SU-DHL-6 (cell line): ENCODE measurements at regions not wholly inside any gene's neighbourhood (a gene's known extent, or its start where the extent isn't known, plus 50 kb on each side); places are given as distances from the start of the nearest gene placed in this dataset.

Source experiments
- H2AFZ ChIP-seq: fragments of 200-600 bp; sonication (generic); 2 replicates; pipeline ENCODE4 v1.6.1; 2014; ENCODE audit warnings: low read depth, mild to moderate bottlenecking, moderate library complexity, mixed read lengths, antibody characterized with exemption, low read length; ENCODE audit not compliant: severe bottlenecking
- H3F3A ChIP-seq: fragments of 200-600 bp; shearing (Covaris generic); 2 replicates; pipeline ENCODE4 v1.6.0; 2016; ENCODE audit warnings: antibody characterized with exemption, mild to moderate bottlenecking; ENCODE audit not compliant: insufficient read depth
- H3K27ac ChIP-seq: fragments of 200-600 bp; sonication (generic); 2 replicates; pipeline ENCODE4 v1.5.1; 2016; ENCODE audit warnings: low read depth, mild to moderate bottlenecking, low read length, moderate library complexity, mixed read lengths
- H3K27me3 ChIP-seq: fragments of 200-600 bp; sonication (generic), shearing (Covaris generic); 2 replicates; pipeline ENCODE4 v1.6.0; 2014; ENCODE audit warnings: mild to moderate bottlenecking, low read length
- H3K36me3 ChIP-seq: fragments of 200-600 bp; sonication (generic); 2 replicates; pipeline ENCODE4 v1.6.1; 2014; ENCODE audit warnings: mild to moderate bottlenecking, low read length, mixed read lengths
- H3K4me2 ChIP-seq: fragments of 300-600, 200-600 bp; shearing (Covaris generic), sonication (generic); 2 replicates; pipeline ENCODE4 v1.6.0; 2014; ENCODE audit warnings: low read length, low read depth, mild to moderate bottlenecking; ENCODE audit not compliant: poor library complexity, severe bottlenecking
- H3K4me3 ChIP-seq: fragments of 200-600 bp; sonication (generic); 2 replicates; pipeline ENCODE4 v1.5.1; 2014; ENCODE audit warnings: antibody characterized with exemption, low read length, mild to moderate bottlenecking, mixed read lengths; ENCODE audit not compliant: insufficient read depth, poor library complexity, severe bottlenecking
- H3K79me2 ChIP-seq: fragments of 200-600 bp; sonication (generic); 2 replicates; pipeline ENCODE4 v1.6.1; 2014; ENCODE audit warnings: mild to moderate bottlenecking, low read length, moderate library complexity; ENCODE audit not compliant: insufficient read depth
- H3K9ac ChIP-seq: fragments of 200-600 bp; sonication (generic); 2 replicates; pipeline ENCODE4 v1.7.0; 2014; ENCODE audit warnings: mild to moderate bottlenecking, low read length
- H3K9me2 ChIP-seq: fragments of 200-600 bp; sonication (generic); replicated peaks from 2 replicates; pipeline ENCODE4 v1.6.1; 2014; ENCODE audit warnings: low read length; ENCODE audit not compliant: insufficient read depth
- H3K9me3 ChIP-seq: fragments of 200-600 bp; sonication (generic); 2 replicates; pipeline ENCODE4 v1.6.1; 2014; ENCODE audit warnings: low read length, mixed read lengths; ENCODE audit not compliant: insufficient read depth
- H4K20me1 ChIP-seq: fragments of 200-600 bp; sonication (generic); 2 replicates; pipeline ENCODE4 v1.6.1; 2014; ENCODE audit warnings: low read depth, mild to moderate bottlenecking, antibody characterized with exemption, low read length, moderate library complexity, mixed read lengths
- EZH2phosphoT487 ChIP-seq: fragments of 200-600 bp; sonication (generic), shearing (Covaris generic); conservative IDR thresholded peaks from 2 replicates; pipeline ENCODE4 v1.6.1; 2018; ENCODE audit warnings: mild to moderate bottlenecking, antibody characterized with exemption, low read length, moderate library complexity, mixed read lengths
- TF ChIP-seq, protein P1 (sequence below): fragments of 200-600 bp; sonication (generic); IDR thresholded peaks from one replicate; pipeline ENCODE4 v1.5.1; 2017; ENCODE audit warnings: antibody characterized with exemption, mild to moderate bottlenecking, low read length, moderate library complexity; ENCODE audit not compliant: insufficient read depth, poor library complexity, severe bottlenecking

DNA sequence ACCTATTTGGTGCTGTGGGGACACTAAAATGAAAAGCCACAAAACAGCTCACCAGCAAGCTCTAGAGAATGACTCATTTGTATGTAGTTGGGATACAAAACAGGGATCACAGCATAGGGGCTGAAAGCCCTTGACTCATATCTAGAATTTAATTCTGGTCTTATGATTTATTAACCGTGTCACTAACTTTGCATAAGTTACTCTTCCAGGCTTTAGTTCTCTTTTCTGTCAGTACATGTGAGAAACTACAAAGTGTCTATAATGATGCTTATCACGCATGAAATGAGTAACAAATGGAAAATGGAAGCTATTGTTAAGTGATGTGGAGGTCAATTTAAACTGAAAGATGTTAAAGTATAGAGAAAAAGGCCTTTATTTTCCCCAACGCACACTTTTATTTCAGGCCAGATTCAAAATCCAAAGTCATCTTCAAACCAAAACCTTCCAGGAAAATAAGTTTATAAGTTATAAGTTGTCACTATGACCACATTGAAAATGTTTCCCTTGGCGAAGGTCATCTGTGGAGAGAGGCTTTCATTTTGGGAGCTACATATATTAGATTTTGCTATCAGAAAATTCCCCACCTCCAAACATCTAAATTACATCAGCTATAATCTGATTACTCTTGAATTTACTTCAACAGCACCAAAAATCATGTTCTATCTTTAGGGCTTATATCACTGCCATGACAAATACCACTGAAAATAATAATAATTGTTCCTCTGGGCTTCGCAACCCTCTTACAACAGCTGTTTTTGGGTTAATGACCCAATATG, 430.5 kb downstream of the MRPL39 start:
- Histone ChIP-seq H3K27ac (no peak overlapping the region; the same call in 1 of the 2 replicates), H3F3A (no peaks in the 10 kb centered on the region), H3K36me3 (no peaks in the 10 kb centered on the region), H3K4me3 (no peak overlapping the region), H3K9ac (no peak overlapping the region), H4K20me1 (no peaks in the 10 kb centered on the region), H3K9me2 (no peaks in the 10 kb centered on the region), H3K79me2 (no peaks in the 10 kb centered on the region), H2AFZ (no peak overlapping the region), H3K4me2 (peak overlapping the region; percentile 9), H3K27me3 (no peaks in the 10 kb centered on the region), H3K9me3 (no peaks in the 10 kb centered on the region)
- TF ChIP-seq, protein P1, sequence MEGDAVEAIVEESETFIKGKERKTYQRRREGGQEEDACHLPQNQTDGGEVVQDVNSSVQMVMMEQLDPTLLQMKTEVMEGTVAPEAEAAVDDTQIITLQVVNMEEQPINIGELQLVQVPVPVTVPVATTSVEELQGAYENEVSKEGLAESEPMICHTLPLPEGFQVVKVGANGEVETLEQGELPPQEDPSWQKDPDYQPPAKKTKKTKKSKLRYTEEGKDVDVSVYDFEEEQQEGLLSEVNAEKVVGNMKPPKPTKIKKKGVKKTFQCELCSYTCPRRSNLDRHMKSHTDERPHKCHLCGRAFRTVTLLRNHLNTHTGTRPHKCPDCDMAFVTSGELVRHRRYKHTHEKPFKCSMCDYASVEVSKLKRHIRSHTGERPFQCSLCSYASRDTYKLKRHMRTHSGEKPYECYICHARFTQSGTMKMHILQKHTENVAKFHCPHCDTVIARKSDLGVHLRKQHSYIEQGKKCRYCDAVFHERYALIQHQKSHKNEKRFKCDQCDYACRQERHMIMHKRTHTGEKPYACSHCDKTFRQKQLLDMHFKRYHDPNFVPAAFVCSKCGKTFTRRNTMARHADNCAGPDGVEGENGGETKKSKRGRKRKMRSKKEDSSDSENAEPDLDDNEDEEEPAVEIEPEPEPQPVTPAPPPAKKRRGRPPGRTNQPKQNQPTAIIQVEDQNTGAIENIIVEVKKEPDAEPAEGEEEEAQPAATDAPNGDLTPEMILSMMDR = no peak
- no peak for TF ChIP-seq EZH2phosphoT487

DNA sequence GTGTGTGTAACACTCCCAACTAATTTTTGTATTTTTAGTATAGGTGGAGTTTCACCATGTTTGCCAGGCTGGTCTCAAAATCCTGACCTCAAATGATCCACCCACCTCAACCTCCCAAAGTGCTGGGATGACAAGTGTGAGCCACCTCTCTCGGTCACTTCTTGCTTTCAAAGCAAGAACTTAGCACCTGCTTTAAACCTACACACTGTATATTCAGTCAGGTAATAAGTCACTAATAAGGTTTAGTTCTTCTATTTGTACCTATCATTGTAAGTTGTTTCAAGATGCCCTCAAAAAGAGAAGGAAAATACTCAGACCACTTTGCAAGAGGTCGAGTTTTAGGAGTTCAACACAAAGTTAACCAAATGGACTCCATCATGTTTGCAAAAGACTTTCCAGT, 431.3 kb downstream of the MRPL39 start:
- Histone ChIP-seq H3K27ac (no peak overlapping the region; the same call in 1 of the 2 replicates), H3K4me2 (peak overlapping the region; percentile 9), H3K27me3 (no peaks in the 10 kb centered on the region), H3K9me3 (no peaks in the 10 kb centered on the region), H3K79me2 (no peaks in the 10 kb centered on the region), H4K20me1 (no peaks in the 10 kb centered on the region), H2AFZ (no peak overlapping the region), H3K36me3 (no peaks in the 10 kb centered on the region), H3K9ac (no peak overlapping the region), H3K4me3 (no peak overlapping the region), H3K9me2 (no peaks in the 10 kb centered on the region), H3F3A (no peaks in the 10 kb centered on the region)
- no peak for TF ChIP-seq EZH2phosphoT487
- TF ChIP-seq, protein P1 = no peak

DNA sequence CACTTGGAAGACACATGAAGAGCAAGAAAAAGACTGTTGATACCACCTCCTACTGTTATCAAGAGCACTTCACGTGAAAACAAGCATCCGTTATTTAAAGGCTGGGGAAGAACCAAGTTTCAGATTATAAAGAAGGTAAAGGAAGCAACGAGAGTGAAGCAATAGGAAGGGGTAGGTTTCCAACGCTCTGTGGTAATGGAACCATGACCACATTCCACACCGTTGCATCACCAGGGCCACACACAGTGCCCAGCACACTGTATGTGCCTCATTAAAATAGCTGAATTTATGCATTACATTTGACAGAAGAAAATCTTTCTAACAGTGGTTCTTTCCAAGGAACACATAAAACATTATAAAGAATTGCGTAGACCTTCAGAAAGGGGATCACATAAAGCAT, 435.8 kb downstream of the MRPL39 start:
- no peak overlapping the region for H3K9ac ChIP-seq
- H2AFZ ChIP-seq = no peak overlapping the region
- H3K36me3 ChIP-seq = no peaks in the 10 kb centered on the region
- H3K79me2 ChIP-seq = no peaks in the 10 kb centered on the region
- H3F3A ChIP-seq = no peaks in the 10 kb centered on the region
- H3K4me2 ChIP-seq = no peak overlapping the region
- H4K20me1 ChIP-seq = no peaks in the 10 kb centered on the region
- no peak overlapping the region for H3K27ac ChIP-seq
- no peaks in the 10 kb centered on the region for H3K27me3 ChIP-seq
- TF ChIP-seq, protein P1 = no peak
- TF ChIP-seq EZH2phosphoT487 = no peak
- no peaks in the 10 kb centered on the region for H3K9me2 ChIP-seq
- peaks cover 4% of the 10 kb centered on the region; the same call in 1 of the 2 replicates for H3K9me3 ChIP-seq
- H3K4me3 ChIP-seq = no peak overlapping the region
